ENCODE measurements at regions not wholly inside any gene's neighbourhood (a gene's known extent, or its start where the extent isn't known, plus 50 kb on each side); places are given as distances from the start of the nearest gene placed in this dataset.
A peak's percentile ranks its signal among the peaks of the same experiment; 100 is the strongest.

- Mint-ChIP-seq H3K27me3 (ENCODE audit: low read depth) (no peaks in the 10 kb centered on the region; the same call in 1 of the 2 replicates), H3K27ac (no peak overlapping the region), H3K4me1 (no peaks in the 10 kb centered on the region), H3K4me3 (no peak overlapping the region), H3K36me3 (peaks cover 21% of the 10 kb centered on the region; the same call in 1 of the 2 replicates), H3K9me3 (peaks cover 43% of the 10 kb centered on the region)
- ChIA-PET POLR2A (no interaction called here), CTCF (interaction anchor here (0.6 to 1.0 kb wide), 3 partner anchors 21 to 779 kb away, joined by 3 to 4 read pairs (median 3); no protein-coding TSS in a partner anchor)
- ATAC-seq (peak; percentile 70), DNase-seq (ENCODE audit: low spot score) (peak; percentile 24)
- TF ChIP-seq TEAD1 (CRISPR knock-in tag; IDR thresholded peaks at IDR 0.05) = no peak
- TF ChIP-seq SP1 (CRISPR knock-in tag; conservative IDR thresholded peaks at IDR 0.05) = no peak
- TF ChIP-seq OVOL2 (CRISPR knock-in tag; IDR thresholded peaks at IDR 0.05; ENCODE audit: borderline replicate concordance) = no peak
- TF ChIP-seq E2F1 (CRISPR knock-in tag; IDR thresholded peaks at IDR 0.05) = no peak
- TF ChIP-seq ZNF263 (CRISPR knock-in tag; IDR thresholded peaks at IDR 0.05; ENCODE audit: low read depth) = no peak
- no peak for TF ChIP-seq ZNF121 (CRISPR knock-in tag; IDR thresholded peaks at IDR 0.05)
- no peak for TF ChIP-seq NFYB (CRISPR knock-in tag; conservative IDR thresholded peaks at IDR 0.05; ENCODE audit: low read depth)
- no peak for TF ChIP-seq PRDM15 (CRISPR knock-in tag; IDR thresholded peaks at IDR 0.05)
- TF ChIP-seq MYBL2 (CRISPR knock-in tag; IDR thresholded peaks at IDR 0.05) = no peak
- TF ChIP-seq HMGXB4 (CRISPR knock-in tag; IDR thresholded peaks at IDR 0.05) = no peak
- TF ChIP-seq USF2 (CRISPR knock-in tag; IDR thresholded peaks at IDR 0.05) = no peak
Measured at GRCh38 chr13:88144580-88144979, 473.4 kb downstream of the SLITRK5 start.

GRCh38 chr13:88153353-88153752 lies 482.2 kb downstream of the SLITRK5 start:
- DNase-seq (ENCODE audit: low spot score) = no peak
- ATAC-seq = no peak
- ChIA-PET POLR2A (no interaction called here), CTCF (no interaction called here)
- no peak for TF ChIP-seq MLX (CRISPR knock-in tag; IDR thresholded peaks at IDR 0.05)
- TF ChIP-seq ZNF671 (CRISPR knock-in tag; IDR thresholded peaks at IDR 0.05) = no peak
- no peak for TF ChIP-seq CREB1 (CRISPR knock-in tag; IDR thresholded peaks at IDR 0.05)
- TF ChIP-seq CBFB (CRISPR knock-in tag; IDR thresholded peaks at IDR 0.05; ENCODE audit: low read depth) = no peak
- Mint-ChIP-seq H3K4me3 (no peak overlapping the region), H3K27me3 (ENCODE audit: low read depth) (no peaks in the 10 kb centered on the region), H3K9me3 (peaks cover 40% of the 10 kb centered on the region), H3K27ac (no peak overlapping the region), H3K4me1 (no peaks in the 10 kb centered on the region), H3K36me3 (peaks cover 8% of the 10 kb centered on the region)

GRCh38 chr13:88154001-88154400 lies 482.8 kb downstream of the SLITRK5 start:
- ChIA-PET CTCF (no interaction called here), POLR2A (no interaction called here)
- Mint-ChIP-seq H3K4me1 (no peaks in the 10 kb centered on the region), H3K27ac (no peak overlapping the region), H3K4me3 (no peak overlapping the region), H3K27me3 (ENCODE audit: low read depth) (no peaks in the 10 kb centered on the region), H3K36me3 (peaks cover 3% of the 10 kb centered on the region), H3K9me3 (peaks cover 33% of the 10 kb centered on the region)
- ATAC-seq = no peak
- DNase-seq (ENCODE audit: low spot score) = no peak
- TF ChIP-seq SP1 (CRISPR knock-in tag; conservative IDR thresholded peaks at IDR 0.05) (no peak), TEAD1 (CRISPR knock-in tag; IDR thresholded peaks at IDR 0.05) (no peak), RELA (CRISPR knock-in tag; IDR thresholded peaks at IDR 0.05; ENCODE audit: borderline replicate concordance) (no peak), GABPB1 (CRISPR knock-in tag; IDR thresholded peaks at IDR 0.05) (no peak), ZMAT4 (CRISPR knock-in tag; IDR thresholded peaks at IDR 0.05) (no peak), STAT6 (CRISPR knock-in tag; conservative IDR thresholded peaks at IDR 0.05; ENCODE audit: low read depth) (no peak)
